Loucy (cell line): ENCODE measurements at regions not wholly inside any gene's neighbourhood (a gene's known extent, or its start where the extent isn't known, plus 50 kb on each side); places are given as distances from the start of the nearest gene placed in this dataset.

Source experiments
- H2AFZ ChIP-seq: fragments of 200-600 bp; sonication (generic); 2 replicates; pipeline ENCODE4 v1.6.0; 2016; ENCODE audit warnings: antibody characterized with exemption, mild to moderate bottlenecking, low read length, moderate library complexity
- H3F3A ChIP-seq: fragments of 200-600 bp; 2 replicates; pipeline ENCODE4 v1.6.0; 2016; ENCODE audit warnings: antibody characterized with exemption, low read depth, mild to moderate bottlenecking
- H3K27me3 ChIP-seq: fragments of 200-600 bp; sonication (generic); 2 replicates; pipeline ENCODE4 v1.6.1; 2014; ENCODE audit warnings: low read length, mild to moderate bottlenecking; ENCODE audit not compliant: insufficient read depth, poor library complexity, severe bottlenecking
- H3K36me3 ChIP-seq: fragments of 200-600 bp; sonication (generic); 2 replicates; pipeline ENCODE4 v1.6.1; 2016; ENCODE audit warnings: low read length; ENCODE audit not compliant: insufficient read depth
- H3K4me1 ChIP-seq: fragments of 200-600 bp; sonication (generic); 2 replicates; pipeline ENCODE4 v1.5.1; 2014; ENCODE audit warnings: low read length, mild to moderate bottlenecking; ENCODE audit not compliant: insufficient read depth, poor library complexity, severe bottlenecking
- H3K4me2 ChIP-seq: fragments of 200-600 bp; sonication (generic); 2 replicates; pipeline ENCODE4 v1.6.0; 2014; ENCODE audit warnings: antibody characterized with exemption, low read length, low read depth, mild to moderate bottlenecking; ENCODE audit not compliant: poor library complexity, severe bottlenecking
- H3K4me3 ChIP-seq: fragments of 200-600 bp; sonication (generic); 2 replicates; pipeline ENCODE4 v1.5.1; 2014; ENCODE audit warnings: low read length, mild to moderate bottlenecking, mixed read lengths; ENCODE audit not compliant: poor library complexity, severe bottlenecking
- H3K79me2 ChIP-seq: fragments of 200-600 bp; sonication (generic); 2 replicates; pipeline ENCODE4 v1.6.1; 2014; ENCODE audit warnings: low read length; ENCODE audit not compliant: insufficient read depth
- H3K9ac ChIP-seq: fragments of 200-600 bp; sonication (generic); 2 replicates; pipeline ENCODE4 v1.6.0; 2014; ENCODE audit warnings: mild to moderate bottlenecking, low read depth, low read length, moderate library complexity; ENCODE audit not compliant: poor library complexity, severe bottlenecking
- H3K9me2 ChIP-seq: fragments of 200-600 bp; sonication (generic); replicated peaks from 2 replicates; pipeline ENCODE4 v1.6.1; 2016; ENCODE audit warnings: low read depth, low read length, mixed read lengths
- H3K9me3 ChIP-seq: fragments of 200-600 bp; sonication (generic); 2 replicates; pipeline ENCODE4 v1.6.1; 2014; ENCODE audit warnings: mild to moderate bottlenecking, antibody characterized with exemption, low read length, low read depth; ENCODE audit not compliant: insufficient read depth
- H4K20me1 ChIP-seq: fragments of 200-600 bp; sonication (generic); 2 replicates; pipeline ENCODE4 v1.6.0; 2014; ENCODE audit warnings: antibody characterized with exemption, low read length, mild to moderate bottlenecking; ENCODE audit not compliant: insufficient read depth, poor library complexity, severe bottlenecking
- EZH2phosphoT487 ChIP-seq: fragments of 200-600 bp; IDR thresholded peaks from 2 replicates; pipeline ENCODE4 v1.6.1; 2018; ENCODE audit warnings: antibody characterized with exemption, mild to moderate bottlenecking, moderate library complexity, borderline replicate concordance
- TF ChIP-seq, protein P1 (sequence below): fragments of 200-600 bp; sonication (generic); conservative IDR thresholded peaks from 2 replicates; pipeline ENCODE4 v1.5.1; 2014; ENCODE audit warnings: mild to moderate bottlenecking, antibody characterized with exemption, low read length

GRCh38 chr1:232218955-232219865 lies 410.7 kb downstream of the SIPA1L2 start:
- H3K79me2 ChIP-seq = no peaks in the 10 kb centered on the region
- H4K20me1 ChIP-seq = no peaks in the 10 kb centered on the region
- no peak overlapping the region for H3K4me3 ChIP-seq
- no peak overlapping the region for H3K4me2 ChIP-seq
- H3K9me3 ChIP-seq = no peaks in the 10 kb centered on the region
- H2AFZ ChIP-seq = no peak overlapping the region
- no peaks in the 10 kb centered on the region for H3K9me2 ChIP-seq
- no peak overlapping the region for H3K9ac ChIP-seq
- H3K36me3 ChIP-seq = no peaks in the 10 kb centered on the region
- no peaks in the 10 kb centered on the region for H3K27me3 ChIP-seq
- TF ChIP-seq EZH2phosphoT487 = no peak
- TF ChIP-seq, protein P1, sequence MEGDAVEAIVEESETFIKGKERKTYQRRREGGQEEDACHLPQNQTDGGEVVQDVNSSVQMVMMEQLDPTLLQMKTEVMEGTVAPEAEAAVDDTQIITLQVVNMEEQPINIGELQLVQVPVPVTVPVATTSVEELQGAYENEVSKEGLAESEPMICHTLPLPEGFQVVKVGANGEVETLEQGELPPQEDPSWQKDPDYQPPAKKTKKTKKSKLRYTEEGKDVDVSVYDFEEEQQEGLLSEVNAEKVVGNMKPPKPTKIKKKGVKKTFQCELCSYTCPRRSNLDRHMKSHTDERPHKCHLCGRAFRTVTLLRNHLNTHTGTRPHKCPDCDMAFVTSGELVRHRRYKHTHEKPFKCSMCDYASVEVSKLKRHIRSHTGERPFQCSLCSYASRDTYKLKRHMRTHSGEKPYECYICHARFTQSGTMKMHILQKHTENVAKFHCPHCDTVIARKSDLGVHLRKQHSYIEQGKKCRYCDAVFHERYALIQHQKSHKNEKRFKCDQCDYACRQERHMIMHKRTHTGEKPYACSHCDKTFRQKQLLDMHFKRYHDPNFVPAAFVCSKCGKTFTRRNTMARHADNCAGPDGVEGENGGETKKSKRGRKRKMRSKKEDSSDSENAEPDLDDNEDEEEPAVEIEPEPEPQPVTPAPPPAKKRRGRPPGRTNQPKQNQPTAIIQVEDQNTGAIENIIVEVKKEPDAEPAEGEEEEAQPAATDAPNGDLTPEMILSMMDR = no peak
- H3K4me1 ChIP-seq = peaks cover 23% of the 10 kb centered on the region
- H3F3A ChIP-seq = no peaks in the 10 kb centered on the region

DNA sequence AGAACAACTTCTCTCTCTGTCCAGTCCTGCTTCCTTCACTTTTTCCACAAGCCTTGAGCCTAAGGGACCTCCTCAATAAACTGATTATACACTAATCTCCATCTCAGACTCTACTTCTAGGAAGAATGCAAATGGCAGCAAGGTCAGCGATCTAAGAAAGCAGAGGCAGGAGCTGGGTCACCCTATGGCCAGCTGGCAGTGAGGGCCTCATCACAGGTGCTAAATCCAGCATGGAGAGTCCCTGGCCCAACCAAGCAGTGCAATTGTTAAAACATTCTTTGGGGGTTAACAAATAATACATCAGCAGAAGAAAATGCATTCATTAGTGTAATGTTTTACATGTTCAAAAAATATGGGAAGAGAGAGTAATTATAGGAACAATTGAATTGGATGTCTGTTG lies 416.0 kb downstream of the SIPA1L2 start:
- Histone ChIP-seq H4K20me1 (no peaks in the 10 kb centered on the region), H3K4me1 (no peaks in the 10 kb centered on the region), H3K9ac (no peak overlapping the region), H3K9me3 (no peaks in the 10 kb centered on the region), H3K79me2 (no peaks in the 10 kb centered on the region), H3K27me3 (no peaks in the 10 kb centered on the region), H3F3A (no peaks in the 10 kb centered on the region), H2AFZ (no peak overlapping the region), H3K9me2 (no peaks in the 10 kb centered on the region), H3K4me2 (no peak overlapping the region), H3K4me3 (no peak overlapping the region), H3K36me3 (no peaks in the 10 kb centered on the region)
- TF ChIP-seq EZH2phosphoT487 = no peak
- TF ChIP-seq, protein P1 = no peak

DNA sequence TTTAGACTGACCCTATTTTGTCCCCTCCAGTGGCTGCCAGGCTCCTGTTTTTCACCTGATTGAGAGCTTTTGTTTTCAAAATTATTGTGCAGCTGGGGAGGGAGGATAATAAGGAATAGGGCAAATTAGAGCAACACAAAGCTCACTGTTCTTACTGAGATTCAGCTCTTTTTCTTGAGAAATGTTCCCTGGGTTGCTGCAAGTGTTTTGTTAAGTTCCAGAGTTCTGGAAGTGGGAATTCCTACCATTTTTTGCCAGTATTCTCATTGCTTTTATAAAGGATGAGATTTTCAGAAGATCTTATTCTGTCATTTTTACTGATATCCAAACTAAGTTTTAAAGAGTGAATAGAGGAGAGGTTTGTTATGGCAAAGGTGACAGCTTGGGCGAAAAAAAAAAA lies 417.7 kb downstream of the SIPA1L2 start:
- no peaks in the 10 kb centered on the region for H3K9me2 ChIP-seq
- no peak for TF ChIP-seq EZH2phosphoT487
- TF ChIP-seq, protein P1 = no peak
- no peak overlapping the region for H3K4me2 ChIP-seq
- H4K20me1 ChIP-seq = no peaks in the 10 kb centered on the region
- no peaks in the 10 kb centered on the region for H3K9me3 ChIP-seq
- no peaks in the 10 kb centered on the region for H3K36me3 ChIP-seq
- H3K4me3 ChIP-seq = no peak overlapping the region
- no peak overlapping the region for H2AFZ ChIP-seq
- no peaks in the 10 kb centered on the region for H3K79me2 ChIP-seq
- no peaks in the 10 kb centered on the region for H3K27me3 ChIP-seq
- H3F3A ChIP-seq = no peaks in the 10 kb centered on the region
- no peak overlapping the region for H3K9ac ChIP-seq
- H3K4me1 ChIP-seq = no peaks in the 10 kb centered on the region
